ENCODE measurements at regions not wholly inside any gene's neighbourhood (a gene's known extent, or its start where the extent isn't known, plus 50 kb on each side); places are given as distances from the start of the nearest gene placed in this dataset.

DNA sequence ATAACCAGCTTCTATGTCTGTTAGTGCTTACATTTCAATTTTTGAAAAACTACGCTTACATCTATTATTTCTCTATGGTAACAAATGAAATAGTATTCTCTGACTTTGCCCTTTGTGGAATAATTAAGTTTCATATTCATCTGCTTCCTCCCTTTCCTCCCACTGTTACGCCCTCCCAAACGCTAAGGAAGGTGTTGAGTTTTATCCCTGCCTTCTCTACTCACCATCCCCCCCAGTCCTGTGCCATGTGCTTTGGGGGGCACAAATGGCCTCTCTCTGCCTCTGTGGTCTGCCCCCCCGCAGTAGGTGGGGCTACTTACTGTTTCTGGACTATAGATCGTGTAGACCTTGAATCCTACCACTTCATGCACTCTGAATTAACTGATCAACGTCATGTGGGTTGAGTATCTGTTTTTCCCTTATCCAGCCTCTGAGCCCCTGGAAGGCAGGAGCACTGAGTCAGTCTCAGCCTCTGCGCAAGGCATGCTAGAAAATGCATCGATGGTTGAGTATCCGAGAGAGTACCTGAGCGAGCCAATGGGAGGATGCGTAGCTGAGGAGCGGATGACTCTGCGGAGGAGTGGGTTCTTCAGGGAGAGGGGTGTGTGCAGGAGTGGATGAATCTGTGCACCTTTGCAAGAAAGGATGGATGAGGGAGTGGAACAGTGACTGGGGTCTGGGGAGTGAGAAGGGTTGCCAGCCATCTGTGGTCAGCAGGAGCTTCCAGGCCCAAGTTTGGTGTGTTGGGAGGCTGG, 114.5 kb upstream of the RTL1 start:
- TF ChIP-seq, protein P1, sequence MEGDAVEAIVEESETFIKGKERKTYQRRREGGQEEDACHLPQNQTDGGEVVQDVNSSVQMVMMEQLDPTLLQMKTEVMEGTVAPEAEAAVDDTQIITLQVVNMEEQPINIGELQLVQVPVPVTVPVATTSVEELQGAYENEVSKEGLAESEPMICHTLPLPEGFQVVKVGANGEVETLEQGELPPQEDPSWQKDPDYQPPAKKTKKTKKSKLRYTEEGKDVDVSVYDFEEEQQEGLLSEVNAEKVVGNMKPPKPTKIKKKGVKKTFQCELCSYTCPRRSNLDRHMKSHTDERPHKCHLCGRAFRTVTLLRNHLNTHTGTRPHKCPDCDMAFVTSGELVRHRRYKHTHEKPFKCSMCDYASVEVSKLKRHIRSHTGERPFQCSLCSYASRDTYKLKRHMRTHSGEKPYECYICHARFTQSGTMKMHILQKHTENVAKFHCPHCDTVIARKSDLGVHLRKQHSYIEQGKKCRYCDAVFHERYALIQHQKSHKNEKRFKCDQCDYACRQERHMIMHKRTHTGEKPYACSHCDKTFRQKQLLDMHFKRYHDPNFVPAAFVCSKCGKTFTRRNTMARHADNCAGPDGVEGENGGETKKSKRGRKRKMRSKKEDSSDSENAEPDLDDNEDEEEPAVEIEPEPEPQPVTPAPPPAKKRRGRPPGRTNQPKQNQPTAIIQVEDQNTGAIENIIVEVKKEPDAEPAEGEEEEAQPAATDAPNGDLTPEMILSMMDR (IDR thresholded peaks at IDR 0.05; ENCODE audit: borderline replicate concordance) = no peak
- intact Hi-C loops (cut with micrococcal nuclease) = no loop called here
- Histone ChIP-seq H3K4me1 (no peaks in the 10 kb centered on the region), H3K4me3 (no peak overlapping the region), H3K27ac (replicated peaks) (no peak overlapping the region), H3K36me3 (no peaks in the 10 kb centered on the region), H3K9me3 (replicated peaks) (peaks cover under 1% of the 10 kb centered on the region), H3K27me3 (ENCODE audit: low read depth) (peaks cover 25% of the 10 kb centered on the region)
- no peak for DNase-seq

DNA sequence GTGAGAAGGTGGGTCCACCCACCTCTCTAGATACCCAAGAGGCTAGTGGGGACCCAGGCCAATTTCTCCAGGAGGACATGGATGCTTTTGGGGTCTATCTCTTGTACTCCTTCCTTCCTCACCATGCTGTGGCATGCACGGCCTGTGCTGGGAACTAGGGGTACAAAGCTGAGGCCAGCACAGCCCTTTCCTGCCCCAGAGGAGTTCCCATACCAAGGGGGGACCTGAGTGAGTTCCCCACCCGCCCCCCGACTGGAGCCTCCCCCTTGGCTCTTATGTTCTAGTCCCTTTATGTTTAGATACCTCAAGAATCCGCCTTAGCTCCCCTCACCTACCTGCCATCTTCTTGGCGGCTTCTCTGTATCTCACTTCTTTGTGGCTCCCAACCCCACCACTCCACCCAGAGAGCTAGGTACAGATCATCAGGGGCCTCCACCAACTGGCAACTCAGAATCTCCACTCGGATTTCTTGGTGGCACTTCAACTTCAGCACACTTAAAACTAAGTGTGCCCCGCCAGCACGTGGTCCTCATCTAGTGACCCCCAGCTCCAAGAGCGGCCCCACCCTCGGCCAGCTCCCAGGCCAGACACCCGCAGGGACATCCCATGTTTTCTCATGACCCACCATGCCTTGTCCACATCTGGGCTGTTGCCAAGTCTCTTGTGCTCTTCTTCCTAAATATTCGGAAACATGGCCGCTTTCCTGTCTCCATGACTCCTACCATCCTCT, 115.2 kb upstream of the RTL1 start:
- DNase-seq = no peak

DNA sequence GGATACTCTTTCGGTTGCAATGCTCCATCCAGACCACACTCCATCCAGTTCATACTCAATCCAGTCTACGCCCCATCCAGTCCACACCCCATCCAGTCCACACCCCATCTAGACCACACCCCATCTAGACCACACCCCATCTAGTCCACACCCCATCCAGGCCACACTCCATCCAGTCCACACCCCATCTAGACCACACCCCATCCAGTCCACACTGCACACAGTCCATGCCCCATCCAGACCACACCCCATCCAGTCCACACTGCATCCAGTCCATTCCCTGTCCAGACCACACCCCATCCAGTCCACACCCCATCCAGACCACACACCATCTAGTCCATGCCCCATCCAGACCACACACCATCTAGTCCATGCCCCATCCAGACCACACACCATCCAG, 116.0 kb upstream of the RTL1 start:
- peaks cover 35% of the 10 kb centered on the region for H3K27me3 ChIP-seq (ENCODE audit: low read depth)
- no peak overlapping the region for H3K27ac ChIP-seq (replicated peaks)
- no peak overlapping the region for H3K4me3 ChIP-seq
- TF ChIP-seq, protein P1 (IDR thresholded peaks at IDR 0.05; ENCODE audit: borderline replicate concordance) = no peak
- no peak for DNase-seq
- no peaks in the 10 kb centered on the region for H3K4me1 ChIP-seq
- intact Hi-C loops (cut with micrococcal nuclease) = no loop called here
- no peaks in the 10 kb centered on the region for H3K36me3 ChIP-seq
- no peaks in the 10 kb centered on the region for H3K9me3 ChIP-seq (replicated peaks)

More for the DNA sequence above, 115.2 kb upstream of the RTL1 start:
- TF ChIP-seq, protein P1 (IDR thresholded peaks at IDR 0.05; ENCODE audit: borderline replicate concordance) = no peak
- H3K9me3 ChIP-seq (replicated peaks) = no peaks in the 10 kb centered on the region
- no peaks in the 10 kb centered on the region for H3K4me1 ChIP-seq
- H3K4me3 ChIP-seq = no peak overlapping the region
- H3K27me3 ChIP-seq (ENCODE audit: low read depth) = peaks cover 29% of the 10 kb centered on the region
- intact Hi-C loops (cut with micrococcal nuclease) = no loop called here
- no peaks in the 10 kb centered on the region for H3K36me3 ChIP-seq
- no peak overlapping the region for H3K27ac ChIP-seq (replicated peaks)

DNA sequence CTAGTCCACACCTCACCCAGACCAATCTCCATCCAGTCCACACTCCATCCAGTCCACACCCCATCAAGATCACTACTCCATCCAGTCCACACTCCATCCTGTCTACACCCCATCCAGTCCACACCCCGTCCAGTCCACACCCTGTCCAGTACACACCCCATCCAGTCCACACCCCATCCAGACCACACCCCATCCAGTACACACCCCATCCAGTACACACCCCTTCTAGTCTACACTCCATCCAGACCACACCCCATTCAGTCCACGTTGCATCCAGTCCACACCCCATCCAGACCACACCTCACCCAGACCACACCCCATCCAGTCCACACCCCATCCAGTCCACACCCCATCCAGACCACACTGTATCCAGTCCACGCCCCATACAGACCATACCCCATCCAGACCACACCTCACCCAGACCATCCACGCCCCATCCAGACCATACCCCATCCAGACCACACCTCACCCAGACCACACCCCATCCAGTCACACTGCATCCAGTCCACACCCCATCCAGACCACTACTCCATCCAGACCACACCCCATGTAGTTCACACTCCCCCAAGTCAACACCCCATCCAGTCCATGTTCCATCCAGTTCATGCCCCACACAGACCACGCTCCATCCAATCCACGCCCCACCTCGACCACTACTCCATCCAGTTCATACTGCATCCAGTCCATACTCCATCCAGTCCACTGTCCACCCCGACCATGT, 116.6 kb upstream of the RTL1 start:
- Histone ChIP-seq H3K4me1 (no peaks in the 10 kb centered on the region), H3K4me3 (no peak overlapping the region), H3K27ac (replicated peaks) (no peak overlapping the region), H3K36me3 (no peaks in the 10 kb centered on the region), H3K9me3 (replicated peaks) (no peaks in the 10 kb centered on the region), H3K27me3 (ENCODE audit: low read depth) (peaks cover 35% of the 10 kb centered on the region)
- peak; percentile 1 for DNase-seq
- TF ChIP-seq, protein P1 (IDR thresholded peaks at IDR 0.05; ENCODE audit: borderline replicate concordance) = no peak
- intact Hi-C loops (cut with micrococcal nuclease) = no loop called here

DNA sequence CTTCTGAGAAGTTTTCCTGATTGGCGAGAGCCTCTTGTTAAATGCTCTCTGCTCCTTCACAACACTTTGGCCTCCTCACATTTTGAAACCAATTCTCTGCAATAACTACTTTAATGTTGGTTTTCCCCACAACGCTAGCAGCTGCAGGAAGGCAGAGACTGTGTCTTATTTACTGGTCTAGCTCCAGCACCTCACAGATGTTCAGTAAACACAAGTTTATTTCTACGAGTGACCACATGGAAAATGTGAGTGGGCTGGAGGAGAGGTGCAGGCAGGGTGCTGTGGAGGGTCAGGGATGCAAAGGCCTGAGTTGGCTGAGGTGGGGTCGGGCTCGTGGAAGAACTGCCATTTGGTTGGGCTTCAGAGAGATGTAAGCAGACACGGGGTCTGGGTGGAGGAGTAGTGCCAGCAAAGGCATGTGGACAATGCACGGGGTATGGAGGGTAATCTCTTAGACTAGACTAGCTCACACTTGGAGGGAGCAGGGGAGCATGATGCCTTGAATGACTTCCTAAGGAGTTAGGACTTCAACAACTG, 117.4 kb upstream of the RTL1 start:
- Histone ChIP-seq H3K4me3 (no peak overlapping the region), H3K4me1 (no peaks in the 10 kb centered on the region), H3K27me3 (ENCODE audit: low read depth) (peaks cover 35% of the 10 kb centered on the region), H3K9me3 (replicated peaks) (no peaks in the 10 kb centered on the region), H3K27ac (replicated peaks) (no peak overlapping the region), H3K36me3 (no peaks in the 10 kb centered on the region)
- TF ChIP-seq, protein P1 (IDR thresholded peaks at IDR 0.05; ENCODE audit: borderline replicate concordance) = no peak
- peak; percentile 5 for DNase-seq
- intact Hi-C loops (cut with micrococcal nuclease) = no loop called here
